ENCODE measurements at regions not wholly inside any gene's neighbourhood (a gene's known extent, or its start where the extent isn't known, plus 50 kb on each side); places are given as distances from the start of the nearest gene placed in this dataset.

DNA sequence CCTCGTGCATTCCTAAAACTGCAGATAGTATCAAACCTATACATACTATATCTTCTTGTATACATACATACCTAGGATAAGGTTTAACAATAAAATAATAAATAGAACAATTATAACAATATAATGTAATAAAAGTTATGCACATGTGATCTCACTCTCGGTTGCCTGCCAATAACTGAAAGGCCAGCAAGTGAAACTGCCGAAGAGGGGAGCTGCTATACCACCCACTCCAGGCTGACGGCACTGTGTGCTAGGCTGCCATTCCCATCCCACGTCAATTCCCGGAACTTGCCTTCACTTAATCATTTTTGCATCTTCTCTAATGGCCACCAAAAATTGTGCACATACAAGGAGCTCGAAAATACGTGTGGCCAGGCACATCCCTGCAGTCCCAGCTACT is 451.1 kb upstream of the FAT1 start:
- in situ Hi-C loops (cut with HindIII; ENCODE audit: low pct_unique_long_range_greater_than_20kb, low sequenced_read_pairs): no loop called here
- DNase-seq (ENCODE audit: low read depth): no peak

DNA sequence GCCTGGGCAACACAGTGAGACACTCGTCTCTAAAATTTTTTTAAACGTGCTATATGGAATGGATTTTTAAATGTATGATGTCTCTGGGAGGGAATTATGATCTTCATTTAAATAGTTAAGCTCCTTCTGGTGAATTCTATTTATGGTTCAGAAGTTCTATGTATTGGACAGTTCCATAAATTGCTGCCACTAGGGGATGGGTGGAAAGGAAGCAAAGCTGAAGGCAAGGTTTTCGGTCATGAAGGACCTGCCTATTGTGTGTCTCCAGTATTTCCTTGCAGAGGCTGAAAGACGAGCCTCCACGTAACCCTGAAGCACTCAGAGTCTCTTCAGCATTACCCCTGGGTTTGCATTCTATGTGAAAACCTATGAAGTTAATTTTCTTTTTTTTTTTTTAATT is 451.5 kb upstream of the FAT1 start:
- DNase-seq (ENCODE audit: low read depth): no peak
- in situ Hi-C loops (cut with HindIII; ENCODE audit: low pct_unique_long_range_greater_than_20kb, low sequenced_read_pairs): no loop called here

DNA sequence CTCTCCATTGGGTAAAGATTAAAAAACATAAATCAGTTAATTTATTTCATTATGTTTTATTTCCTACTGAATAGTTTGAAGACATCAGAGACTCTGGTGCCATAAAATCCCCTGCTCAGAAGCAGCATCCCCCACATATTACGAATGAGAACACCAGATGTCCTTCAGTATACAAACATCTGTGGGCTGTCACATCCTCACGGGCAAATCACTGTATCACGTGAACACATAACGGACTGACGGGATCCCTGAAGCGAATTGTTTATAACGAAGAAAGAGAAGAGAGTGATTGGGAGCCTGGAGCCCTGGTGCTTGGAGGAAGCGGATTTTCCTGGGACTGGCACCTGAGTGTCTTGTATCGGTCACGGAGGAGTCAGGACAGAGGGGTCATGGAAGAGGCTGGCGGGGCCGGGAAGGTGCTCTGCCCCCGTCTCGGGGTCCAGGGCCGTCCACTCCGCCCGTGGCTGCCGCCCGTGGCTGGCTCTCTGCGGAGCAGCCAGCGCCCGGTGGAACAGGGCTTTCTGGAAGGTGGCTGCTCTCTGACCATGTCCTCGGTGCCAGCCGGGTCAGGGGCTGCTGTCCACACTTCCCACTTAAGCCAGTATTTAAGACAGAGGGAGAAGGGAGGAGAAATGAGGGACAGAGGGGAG is 452.7 kb upstream of the FAT1 start:
- in situ Hi-C loops (cut with HindIII; ENCODE audit: low pct_unique_long_range_greater_than_20kb, low sequenced_read_pairs): no loop called here
- DNase-seq (ENCODE audit: low read depth): no peak

DNA sequence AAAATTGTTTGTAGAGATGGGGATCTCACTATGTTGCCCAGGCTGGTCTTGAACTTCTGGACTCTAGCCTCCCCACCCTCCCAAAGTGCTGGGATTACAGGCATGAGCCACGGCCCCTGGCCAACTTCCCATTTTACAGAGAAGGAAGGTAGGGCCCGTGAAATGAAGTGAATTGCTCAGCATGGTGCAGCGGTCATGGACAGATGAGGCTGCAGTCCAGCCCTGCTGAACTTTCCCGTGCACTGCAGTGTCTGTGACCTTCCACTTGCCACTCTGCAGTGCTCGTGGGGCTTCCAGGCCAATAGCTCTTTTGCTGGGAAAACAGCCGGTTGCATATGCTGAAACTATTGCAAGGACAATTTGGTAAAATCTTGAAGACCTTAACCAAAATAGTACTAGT is 454.4 kb upstream of the FAT1 start:
- in situ Hi-C loops (cut with HindIII; ENCODE audit: low pct_unique_long_range_greater_than_20kb, low sequenced_read_pairs): no loop called here
- no peak for DNase-seq (ENCODE audit: low read depth)

DNA sequence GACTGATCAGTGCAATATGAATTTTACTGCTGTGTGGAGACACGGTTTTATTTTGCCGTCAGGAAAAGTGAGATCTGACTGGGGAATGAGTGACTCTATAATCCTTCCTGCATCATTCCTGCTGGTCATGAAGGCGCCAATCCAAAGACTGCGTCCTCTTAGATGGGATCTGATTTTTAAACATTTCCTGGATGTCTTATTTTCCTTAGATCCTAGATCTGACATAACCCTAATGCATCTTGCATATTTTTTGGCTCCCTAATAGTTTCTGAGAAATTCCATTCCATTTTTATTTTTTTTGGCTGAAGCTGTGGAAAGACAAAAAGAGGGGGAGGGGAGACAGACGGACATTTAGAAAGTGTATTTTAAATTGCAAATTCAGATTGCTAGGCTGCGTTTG is 454.9 kb upstream of the FAT1 start:
- no peak for DNase-seq (ENCODE audit: low read depth)
- in situ Hi-C loops (cut with HindIII; ENCODE audit: low pct_unique_long_range_greater_than_20kb, low sequenced_read_pairs): no loop called here

DNA sequence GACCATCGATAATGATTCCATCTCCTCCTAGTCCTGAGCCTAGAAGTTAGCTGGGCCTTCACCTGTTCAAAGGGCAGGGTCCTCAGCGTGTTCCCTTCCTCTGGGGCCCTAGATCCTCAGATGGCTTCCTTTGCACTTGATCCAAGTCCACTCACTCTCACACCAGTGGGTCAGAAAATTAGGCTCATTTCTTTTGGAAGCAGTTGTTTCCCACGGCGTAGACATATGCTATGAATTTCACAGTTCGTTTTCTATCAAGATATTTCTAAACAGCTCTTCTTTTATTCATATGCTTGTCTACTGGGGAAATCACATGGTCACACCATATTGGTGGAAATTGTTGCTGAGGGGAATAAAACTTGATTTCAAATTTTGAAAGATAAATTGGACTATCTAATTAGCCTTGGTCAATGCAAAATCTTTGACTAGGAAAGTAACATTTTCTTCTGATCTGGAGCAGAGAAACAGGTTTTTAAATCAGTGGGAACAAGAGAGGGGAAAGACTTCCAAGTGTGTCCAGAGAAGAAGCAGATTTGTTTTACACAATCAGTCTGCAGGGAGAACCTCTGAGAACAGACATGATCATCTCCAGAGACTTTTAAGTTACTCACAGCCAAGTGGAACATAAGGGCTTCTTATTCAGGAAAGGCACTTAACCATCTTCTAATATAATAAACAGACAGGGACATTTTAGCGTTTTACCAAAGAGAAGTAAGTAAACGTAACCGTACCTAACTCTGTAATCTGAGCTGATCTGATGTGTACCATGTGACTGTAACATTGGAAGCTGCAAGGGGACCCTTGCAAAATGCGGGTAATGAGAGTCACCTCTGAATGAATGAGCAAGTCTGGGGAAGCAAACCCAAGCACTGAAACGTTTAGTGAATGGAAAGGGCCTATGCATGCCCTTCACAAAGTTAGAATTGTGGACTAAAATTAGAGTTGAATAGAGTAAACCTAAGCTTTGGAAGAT is 455.7 kb upstream of the FAT1 start:
- DNase-seq (ENCODE audit: low read depth): no peak
- in situ Hi-C loops (cut with HindIII; ENCODE audit: low pct_unique_long_range_greater_than_20kb, low sequenced_read_pairs): no loop called here

DNA sequence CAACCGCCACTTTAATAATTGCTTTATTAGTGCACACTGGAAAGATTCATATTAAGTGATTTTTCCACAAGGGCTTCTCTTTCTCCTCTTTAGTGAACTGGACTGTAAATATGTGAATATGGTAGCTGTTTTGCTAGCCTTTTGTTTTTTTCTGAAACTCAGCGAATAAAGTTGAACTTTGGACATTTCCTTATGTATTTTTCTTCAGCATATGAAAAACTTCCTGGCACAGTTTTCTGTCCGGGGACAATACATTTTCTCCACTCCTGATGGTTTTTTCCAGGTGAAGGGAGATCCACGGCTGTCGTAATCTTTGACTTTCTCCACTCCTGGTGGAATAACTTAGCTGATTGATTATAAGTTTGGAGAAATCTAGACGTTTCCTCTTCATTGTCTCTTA is 457.4 kb upstream of the FAT1 start:
- in situ Hi-C loops (cut with HindIII; ENCODE audit: low pct_unique_long_range_greater_than_20kb, low sequenced_read_pairs): no loop called here
- DNase-seq (ENCODE audit: low read depth): no peak

DNA sequence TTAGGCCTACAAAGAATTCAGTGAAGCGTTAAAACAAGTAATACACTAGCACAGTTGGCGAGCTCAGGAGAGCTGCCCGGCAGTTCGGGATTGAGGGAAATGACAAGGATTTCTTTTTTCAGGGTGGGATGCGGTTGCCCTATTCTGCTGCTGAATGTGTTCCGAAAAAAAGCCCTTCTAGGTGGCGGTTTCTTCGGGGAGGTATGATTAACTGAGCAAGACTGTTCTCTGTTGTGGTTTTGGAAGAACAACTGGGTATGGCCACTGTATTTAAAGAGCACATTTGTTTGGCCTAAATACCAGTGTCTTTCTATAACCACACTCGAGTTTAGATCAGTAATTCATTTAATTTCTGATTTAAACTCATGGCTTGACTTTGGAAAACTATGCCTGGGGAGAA is 459.7 kb upstream of the FAT1 start:
- no peak for DNase-seq (ENCODE audit: low read depth)
- in situ Hi-C loops (cut with HindIII; ENCODE audit: low pct_unique_long_range_greater_than_20kb, low sequenced_read_pairs): no loop called here

DNA sequence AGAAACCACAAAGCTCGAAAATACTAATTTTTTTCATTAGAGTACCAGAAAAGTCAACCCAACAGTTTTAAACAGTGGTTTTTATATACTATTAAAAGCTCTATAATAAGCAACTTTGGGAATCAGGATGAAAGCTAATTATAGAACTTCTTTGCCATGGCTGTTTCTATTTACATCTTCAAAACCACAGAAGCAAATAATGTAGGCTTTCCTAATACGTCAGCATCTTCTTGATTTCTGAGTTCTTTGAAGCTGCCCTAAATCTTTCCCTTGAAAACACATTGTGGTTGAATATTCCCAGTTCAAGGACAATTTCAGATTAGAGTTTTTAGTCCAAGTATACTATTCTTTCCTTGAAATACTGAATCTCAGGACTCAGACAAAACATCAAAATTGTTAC is 460.2 kb upstream of the FAT1 start:
- DNase-seq (ENCODE audit: low read depth): no peak
- in situ Hi-C loops (cut with HindIII; ENCODE audit: low pct_unique_long_range_greater_than_20kb, low sequenced_read_pairs): no loop called here

DNA sequence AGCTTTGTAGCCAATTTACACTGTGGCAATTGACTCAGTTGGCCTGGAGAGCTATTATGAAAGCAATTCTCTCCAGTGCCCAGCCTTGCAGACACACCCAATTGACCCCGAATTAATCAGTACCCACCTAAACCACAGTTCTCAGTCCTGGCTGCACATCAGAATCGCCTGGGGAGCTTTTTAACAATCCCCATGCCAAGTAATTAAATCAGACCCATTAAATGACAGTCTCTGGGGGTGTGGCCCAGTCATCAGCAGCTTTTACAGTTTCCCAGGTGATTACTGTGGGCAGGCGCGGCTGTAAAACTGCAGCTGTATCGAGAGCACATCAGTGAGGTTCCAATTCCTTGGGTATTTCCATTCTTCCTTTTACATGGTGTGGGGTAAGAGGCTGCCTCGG is 460.9 kb upstream of the FAT1 start:
- in situ Hi-C loops (cut with HindIII; ENCODE audit: low pct_unique_long_range_greater_than_20kb, low sequenced_read_pairs): no loop called here
- no peak for DNase-seq (ENCODE audit: low read depth)

DNA sequence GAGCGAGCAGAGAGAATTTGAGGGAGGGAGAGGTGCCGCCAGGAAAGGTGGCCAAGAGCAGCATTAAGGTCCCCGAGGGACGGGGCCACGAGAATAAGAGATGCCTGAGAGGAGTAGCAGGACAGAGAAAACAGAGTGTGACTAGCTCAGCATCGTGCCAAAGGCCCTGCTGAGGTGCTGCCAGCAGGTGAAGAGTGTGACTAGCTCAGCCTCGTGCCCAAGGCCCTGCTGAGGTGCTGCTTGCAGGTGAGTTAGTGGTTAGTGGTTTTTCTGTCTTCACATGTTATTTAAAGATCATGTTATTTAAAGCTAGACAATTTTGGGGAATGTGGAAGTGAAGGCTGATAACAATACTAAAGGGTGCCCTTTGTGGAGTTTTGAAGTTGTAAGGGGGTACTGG is 464.5 kb upstream of the FAT1 start:
- in situ Hi-C loops (cut with HindIII; ENCODE audit: low pct_unique_long_range_greater_than_20kb, low sequenced_read_pairs): no loop called here
- DNase-seq (ENCODE audit: low read depth): no peak

DNA sequence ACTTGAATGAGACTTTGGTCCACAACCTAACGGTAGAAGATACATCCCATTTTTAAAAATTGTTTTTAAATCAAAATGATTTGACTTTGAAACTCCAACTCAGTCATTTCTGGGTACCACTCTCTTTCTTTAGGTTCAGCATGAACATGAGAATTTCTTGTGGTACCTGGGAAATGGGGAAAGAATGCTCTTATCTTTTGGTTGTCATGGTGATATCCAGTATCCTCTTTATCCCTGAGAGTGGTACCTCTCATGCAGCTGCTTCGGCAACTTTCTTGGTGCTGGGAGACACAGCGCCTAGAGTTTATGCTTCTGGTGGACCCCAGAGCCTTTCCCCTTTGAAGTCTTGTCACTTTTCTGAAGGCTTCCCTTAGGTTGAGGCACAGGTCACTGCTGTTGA is 465.1 kb upstream of the FAT1 start:
- DNase-seq (ENCODE audit: low read depth): no peak
- in situ Hi-C loops (cut with HindIII; ENCODE audit: low pct_unique_long_range_greater_than_20kb, low sequenced_read_pairs): no loop called here

DNA sequence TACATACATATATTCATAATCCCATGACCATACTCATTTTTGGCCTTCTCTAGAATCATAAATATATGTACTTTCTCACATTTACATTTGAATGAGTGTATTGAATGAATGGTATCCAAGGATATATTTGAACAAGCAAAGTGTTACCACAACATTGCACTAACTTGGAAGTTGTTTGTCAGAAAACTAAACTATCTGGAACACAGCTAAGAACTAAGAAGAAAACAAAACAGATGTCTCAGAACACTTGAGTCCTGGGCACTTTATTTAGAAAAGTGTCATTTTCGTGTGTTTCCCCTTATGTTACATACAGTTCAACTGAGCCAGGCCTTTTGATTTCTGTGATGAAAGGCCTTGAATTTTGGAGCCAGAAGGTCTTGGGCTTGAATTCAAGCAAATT is 466.7 kb upstream of the FAT1 start:
- in situ Hi-C loops (cut with HindIII; ENCODE audit: low pct_unique_long_range_greater_than_20kb, low sequenced_read_pairs): no loop called here
- DNase-seq (ENCODE audit: low read depth): no peak

DNA sequence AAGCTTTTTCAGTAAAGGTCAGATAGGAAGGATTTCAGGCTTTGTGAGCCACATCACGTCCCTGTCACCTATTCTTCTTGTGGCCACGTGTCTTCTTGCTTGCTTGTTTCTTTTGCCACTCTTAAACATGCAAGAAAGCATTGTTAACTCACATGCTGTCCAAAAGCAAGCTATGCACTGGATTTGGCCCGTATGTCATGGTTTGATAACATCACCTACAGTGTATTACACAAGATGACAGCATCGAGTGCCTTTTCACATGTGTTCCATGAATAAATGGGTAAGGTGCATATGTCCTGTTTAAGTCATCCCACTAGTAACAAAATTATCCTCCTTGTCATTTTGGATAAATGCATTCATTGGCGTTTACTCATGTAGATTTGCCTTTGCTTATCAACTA is 468.0 kb upstream of the FAT1 start:
- DNase-seq (ENCODE audit: low read depth): no peak
- in situ Hi-C loops (cut with HindIII; ENCODE audit: low pct_unique_long_range_greater_than_20kb, low sequenced_read_pairs): no loop called here

DNA sequence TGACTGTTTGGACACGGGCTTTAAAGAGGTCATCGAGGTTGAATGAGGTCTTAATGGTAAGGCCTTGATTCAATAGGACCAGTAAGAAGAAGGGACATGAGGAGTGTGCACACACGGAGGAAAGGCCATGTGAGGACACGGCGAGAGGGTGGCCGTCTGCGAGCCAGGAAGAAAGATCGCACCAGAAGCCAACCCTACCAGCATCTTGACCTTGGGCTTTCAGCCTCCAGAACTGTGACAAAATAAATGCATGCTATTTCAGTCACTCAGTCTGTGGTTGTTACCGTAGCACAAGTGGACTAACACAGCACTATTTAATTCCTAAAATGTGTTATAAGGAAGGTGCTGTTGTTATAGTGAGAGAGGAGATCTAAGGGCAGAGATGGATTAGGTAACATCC is 468.6 kb upstream of the FAT1 start:
- no peak for DNase-seq (ENCODE audit: low read depth)
- in situ Hi-C loops (cut with HindIII; ENCODE audit: low pct_unique_long_range_greater_than_20kb, low sequenced_read_pairs): no loop called here

DNA sequence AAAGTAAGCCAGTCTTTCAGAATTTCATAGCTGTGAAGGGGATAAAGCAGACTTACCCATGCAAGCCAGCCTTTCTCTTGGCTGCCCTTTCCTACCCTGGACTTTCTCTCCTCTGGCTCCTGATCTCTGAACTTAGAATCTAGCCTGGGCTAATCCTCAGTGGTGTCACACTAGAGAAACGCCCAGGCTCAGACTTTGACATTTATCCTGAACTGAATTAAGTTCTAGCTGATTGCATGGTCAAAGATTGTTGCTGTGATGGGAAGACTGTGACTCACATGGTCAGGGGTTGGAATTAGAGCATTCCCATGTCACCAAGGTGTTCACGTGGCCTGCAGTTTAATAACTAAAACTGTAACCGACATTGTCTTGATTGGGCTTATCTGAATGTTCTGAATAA is 469.5 kb upstream of the FAT1 start:
- no peak for DNase-seq (ENCODE audit: low read depth)
- in situ Hi-C loops (cut with HindIII; ENCODE audit: low pct_unique_long_range_greater_than_20kb, low sequenced_read_pairs): no loop called here

DNA sequence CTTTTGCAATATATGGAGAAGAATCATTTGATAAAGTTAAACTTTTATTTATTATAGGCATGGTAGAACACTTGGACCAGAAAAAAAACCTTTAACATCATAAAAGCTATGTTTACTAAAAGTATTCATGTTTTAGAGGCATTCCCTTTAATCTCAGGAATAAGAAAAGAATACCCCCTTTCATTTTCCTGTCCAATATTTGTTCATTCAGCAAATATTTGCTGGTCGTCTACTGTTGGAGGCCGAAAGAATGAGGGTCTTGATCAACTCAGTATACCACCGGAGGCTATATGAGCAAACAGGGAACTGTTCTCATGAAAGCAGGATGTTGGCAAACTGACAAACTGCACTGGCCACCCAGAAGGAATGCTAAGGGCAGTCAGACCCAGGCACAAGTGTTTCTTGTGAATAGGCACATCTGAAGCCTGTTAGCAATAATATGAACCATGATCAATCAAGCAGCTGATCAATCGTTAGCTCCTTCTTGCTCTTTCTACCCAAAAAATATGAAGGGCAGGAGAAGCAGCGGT is 480.8 kb upstream of the FAT1 start:
- no peak for DNase-seq (ENCODE audit: low read depth)
- in situ Hi-C loops (cut with HindIII; ENCODE audit: low pct_unique_long_range_greater_than_20kb, low sequenced_read_pairs): no loop called here

DNA sequence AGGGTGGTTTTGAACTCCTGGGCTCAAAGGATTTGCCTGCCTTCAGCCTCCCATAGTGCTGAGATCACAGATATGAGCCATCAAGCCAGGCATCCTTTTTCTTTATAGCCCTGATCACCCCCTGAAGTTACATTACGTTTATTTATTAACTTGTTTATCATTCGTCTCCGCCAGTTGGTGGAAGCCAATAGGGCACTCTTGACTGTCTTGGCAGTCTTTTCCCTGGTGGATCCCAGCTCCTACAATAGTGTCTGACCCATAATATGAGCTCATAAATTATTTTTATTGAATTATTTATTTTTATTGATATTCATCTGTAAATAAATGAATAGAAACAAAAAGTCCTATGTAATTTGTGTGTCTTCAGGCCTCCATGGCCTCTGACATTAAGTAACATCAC is 484.3 kb upstream of the FAT1 start:
- in situ Hi-C loops (cut with HindIII; ENCODE audit: low pct_unique_long_range_greater_than_20kb, low sequenced_read_pairs): no loop called here
- DNase-seq (ENCODE audit: low read depth): no peak

DNA sequence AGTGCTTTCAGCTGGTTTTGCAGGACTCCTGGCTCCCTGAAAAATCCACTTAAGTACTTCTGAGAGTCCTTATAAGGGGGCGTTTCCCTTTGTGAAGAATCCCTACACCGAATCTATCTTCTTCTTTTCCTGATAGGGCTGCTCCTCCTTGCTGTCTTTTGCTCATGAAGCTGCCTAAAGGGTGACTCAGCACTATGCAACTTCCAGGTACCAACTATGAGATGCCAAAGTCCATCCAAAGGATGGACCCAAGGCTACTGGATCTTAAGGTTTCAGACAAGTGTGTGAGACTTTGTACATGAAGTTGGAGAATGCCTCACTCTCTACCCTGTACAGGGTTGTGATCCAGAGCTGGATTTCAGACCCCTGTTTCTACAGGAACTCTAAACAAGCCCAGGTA is 485.0 kb upstream of the FAT1 start:
- in situ Hi-C loops (cut with HindIII; ENCODE audit: low pct_unique_long_range_greater_than_20kb, low sequenced_read_pairs): no loop called here
- DNase-seq (ENCODE audit: low read depth): no peak

All from Caki2 (cell line).